Adipocyte (in vitro differentiated cells): ENCODE measurements at regions not wholly inside any gene's neighbourhood (a gene's known extent, or its start where the extent isn't known, plus 50 kb on each side); places are given as distances from the start of the nearest gene placed in this dataset.

Source experiments
- DNase-seq: peaks from one replicate; pipeline ENCODE4 v3.0.0-alpha.2; 2015; ENCODE audit warnings: low read depth
- H3K27me3 ChIP-seq: replicated peaks from 2 replicates; pipeline ENCODE4 v1.7.0; 2013; ENCODE audit warnings: mild to moderate bottlenecking, low read length, moderate library complexity; ENCODE audit not compliant: control insufficient read depth, insufficient read depth
- H3K36me3 ChIP-seq: 2 replicates; pipeline ENCODE4 v1.7.0; 2013; ENCODE audit warnings: low read length, mild to moderate bottlenecking, moderate library complexity; ENCODE audit not compliant: control insufficient read depth, insufficient read depth, severe bottlenecking
- H3K4me1 ChIP-seq: 2 replicates; pipeline ENCODE4 v1.7.0; 2013; ENCODE audit warnings: mild to moderate bottlenecking, low read length, moderate library complexity; ENCODE audit not compliant: control insufficient read depth, insufficient read depth
- H3K4me3 ChIP-seq: 2 replicates; pipeline ENCODE4 v1.7.0; 2013; ENCODE audit warnings: mild to moderate bottlenecking, low read length, moderate library complexity
- H3K9ac ChIP-seq: 2 replicates; pipeline ENCODE4 v1.7.0; 2013; ENCODE audit warnings: mild to moderate bottlenecking, low read length, moderate library complexity
- H3K9me3 ChIP-seq: 2 replicates; pipeline ENCODE4 v1.7.0; 2013; ENCODE audit warnings: mild to moderate bottlenecking, low read length, moderate library complexity; ENCODE audit not compliant: control insufficient read depth

DNA sequence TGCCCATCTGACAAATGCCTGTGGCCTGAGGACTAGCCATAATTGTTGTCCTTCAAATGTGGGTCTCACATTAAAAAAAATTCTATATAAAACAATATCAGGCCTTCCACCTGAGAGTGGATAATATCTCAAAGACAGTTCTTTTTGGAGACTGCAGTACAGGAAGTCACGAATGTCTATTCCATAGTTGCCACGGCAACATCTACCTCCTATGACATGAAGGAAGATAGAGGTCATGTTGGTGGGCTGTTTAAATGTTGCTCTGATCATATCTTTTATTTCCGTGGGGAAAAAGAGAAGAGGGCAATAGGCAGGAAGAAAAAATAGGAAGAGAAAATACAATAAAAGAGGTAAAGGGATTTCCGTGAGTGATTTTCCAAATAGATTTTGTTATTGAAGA lies 151.8 kb downstream of the ARL6IP6 start:
- Histone ChIP-seq H3K4me3 (no peak overlapping the region), H3K9ac (no peak overlapping the region), H3K9me3 (no peaks in the 10 kb centered on the region), H3K4me1 (peaks cover 1% of the 10 kb centered on the region), H3K36me3 (no peaks in the 10 kb centered on the region), H3K27me3 (no peaks in the 10 kb centered on the region)
- no peak for DNase-seq

DNA sequence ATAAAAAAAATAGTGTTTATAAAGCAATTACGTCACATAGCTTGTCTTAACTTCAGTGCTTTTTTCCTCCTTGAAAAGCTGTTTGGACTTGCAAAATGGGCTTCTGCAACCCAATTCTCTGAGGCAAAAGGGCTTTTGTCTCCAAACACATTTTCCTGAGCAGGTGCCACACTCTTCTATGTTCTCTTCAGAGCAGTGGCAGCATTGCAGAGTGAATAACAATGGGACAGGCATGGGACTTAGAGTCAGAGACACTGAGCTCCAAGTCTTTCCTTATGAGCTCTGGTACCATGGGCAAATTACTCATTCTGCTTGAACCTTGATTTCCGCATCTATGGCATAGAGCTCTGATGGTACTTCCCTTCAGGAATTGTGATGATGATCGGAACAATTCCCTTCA lies 149.0 kb downstream of the ARL6IP6 start:
- Histone ChIP-seq H3K27me3 (no peaks in the 10 kb centered on the region), H3K4me3 (no peak overlapping the region), H3K9ac (no peak overlapping the region), H3K36me3 (no peaks in the 10 kb centered on the region), H3K9me3 (no peaks in the 10 kb centered on the region), H3K4me1 (no peaks in the 10 kb centered on the region)
- no peak for DNase-seq

DNA sequence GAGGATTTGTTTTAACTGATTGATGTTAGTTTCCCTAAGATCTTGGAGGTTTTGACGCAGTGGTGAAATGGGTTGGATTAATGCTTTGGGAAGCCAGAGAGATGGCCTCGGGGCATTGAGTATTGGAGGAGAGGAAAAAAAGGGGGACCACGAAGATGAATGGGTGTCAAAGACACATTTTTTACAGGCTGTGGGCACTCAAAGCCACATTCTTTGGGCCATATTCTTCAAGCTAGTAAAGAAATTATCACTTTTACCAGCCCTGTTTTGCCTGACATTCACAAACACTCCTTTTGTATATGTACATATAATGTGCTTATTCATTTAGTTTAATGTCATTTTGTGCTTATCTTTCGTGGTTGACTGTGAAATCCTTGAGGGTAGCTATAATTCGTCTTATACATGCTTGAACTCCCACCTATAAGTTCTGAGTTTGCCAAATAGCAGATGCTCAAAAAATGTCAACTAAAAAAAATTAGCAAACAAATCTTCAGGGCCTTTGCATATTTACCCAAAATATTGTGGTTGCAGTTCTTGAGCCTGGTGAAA lies 146.3 kb downstream of the ARL6IP6 start:
- H3K27me3 ChIP-seq, result no peaks in the 10 kb centered on the region
- H3K4me3 ChIP-seq, result no peak overlapping the region
- no peaks in the 10 kb centered on the region for H3K4me1 ChIP-seq
- no peaks in the 10 kb centered on the region for H3K9me3 ChIP-seq
- no peak overlapping the region for H3K9ac ChIP-seq
- no peaks in the 10 kb centered on the region for H3K36me3 ChIP-seq
- no peak for DNase-seq

DNA sequence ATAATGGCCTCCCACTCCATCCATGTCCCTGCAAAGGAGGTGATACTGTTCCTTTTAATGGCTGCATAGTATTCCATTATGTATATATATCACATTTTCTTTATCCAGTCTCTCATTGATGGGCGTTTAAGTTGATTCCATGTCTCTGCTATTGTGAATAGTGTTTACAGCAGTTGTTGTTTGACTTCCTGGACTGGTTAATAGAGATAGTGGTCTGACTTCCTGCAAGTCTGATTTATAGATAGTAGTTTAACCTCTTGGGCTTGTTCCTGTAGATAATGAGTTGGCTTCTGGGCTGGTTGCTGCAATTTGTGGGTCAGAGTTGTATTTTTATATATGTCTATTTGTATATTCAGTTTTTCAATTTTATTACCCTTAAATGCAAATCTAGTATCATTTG lies 145.4 kb downstream of the ARL6IP6 start:
- Histone ChIP-seq H3K4me3 (no peak overlapping the region), H3K9ac (no peak overlapping the region), H3K27me3 (no peaks in the 10 kb centered on the region), H3K4me1 (no peaks in the 10 kb centered on the region), H3K9me3 (no peaks in the 10 kb centered on the region), H3K36me3 (no peaks in the 10 kb centered on the region)
- DNase-seq, result no peak

DNA sequence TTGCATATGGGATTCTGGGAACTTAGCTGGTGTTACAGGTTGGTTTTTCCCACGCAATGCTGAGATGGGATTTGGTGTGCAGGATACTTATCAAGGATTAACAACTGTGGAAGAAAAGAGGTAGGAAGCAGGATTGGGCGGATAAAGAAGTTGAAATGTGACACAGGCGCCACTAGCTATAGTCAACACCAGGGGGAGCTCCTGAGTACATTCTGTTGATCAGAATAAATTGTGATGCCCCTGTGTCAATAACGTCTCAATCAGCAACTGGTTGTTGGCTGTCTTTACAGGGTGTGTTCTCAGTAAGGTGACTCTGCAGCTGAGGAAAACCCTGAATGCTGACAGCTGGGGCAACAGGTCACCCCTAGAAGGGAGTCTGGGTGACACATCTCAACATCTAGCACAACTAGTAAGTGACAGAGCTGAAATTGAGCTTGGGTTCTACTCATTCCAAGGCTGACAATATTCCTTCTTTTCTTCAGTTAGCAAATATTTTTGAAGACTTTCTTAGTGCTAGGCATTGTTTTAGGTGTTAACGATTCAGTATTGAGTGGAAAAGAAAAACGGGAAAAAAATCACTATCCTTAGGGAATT lies 143.0 kb downstream of the ARL6IP6 start:
- H3K4me3 ChIP-seq, result no peak overlapping the region
- H3K27me3 ChIP-seq, result no peaks in the 10 kb centered on the region
- no peak overlapping the region for H3K9ac ChIP-seq
- H3K4me1 ChIP-seq, result no peaks in the 10 kb centered on the region
- no peaks in the 10 kb centered on the region for H3K9me3 ChIP-seq
- DNase-seq, result peak; percentile 30
- no peaks in the 10 kb centered on the region for H3K36me3 ChIP-seq

DNA sequence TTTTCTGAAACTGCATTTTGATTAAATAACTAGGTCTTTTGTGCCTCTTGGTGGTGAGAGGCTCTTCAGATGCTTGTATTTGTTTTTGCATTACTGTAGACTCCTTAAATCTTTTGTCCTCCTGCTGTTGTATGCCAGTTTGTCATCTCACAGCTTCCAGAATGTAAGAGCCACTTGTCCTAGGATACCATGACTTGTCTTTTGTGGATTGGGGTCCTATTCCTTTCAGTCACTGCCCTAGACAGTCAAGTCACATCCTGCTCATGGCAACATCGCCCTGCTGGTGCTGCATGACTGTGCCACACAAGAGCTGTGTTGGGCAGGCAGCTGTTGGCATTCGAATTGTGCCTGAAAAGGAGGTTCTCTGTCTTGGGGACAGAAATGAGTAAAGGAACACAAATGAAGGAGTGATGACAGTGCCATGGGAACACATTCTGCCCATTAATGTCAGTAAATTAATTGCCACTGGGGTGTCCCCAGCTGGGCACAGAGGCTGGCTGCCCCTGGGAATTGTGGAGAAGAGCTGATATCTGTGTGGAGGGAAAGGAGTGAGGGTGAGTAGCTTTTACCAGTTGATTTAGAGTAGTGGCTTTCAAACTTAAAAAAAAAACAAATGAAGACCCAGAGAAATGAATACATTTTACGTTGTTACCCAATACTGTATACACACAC lies 140.3 kb downstream of the ARL6IP6 start:
- no peaks in the 10 kb centered on the region for H3K4me1 ChIP-seq
- H3K36me3 ChIP-seq, result no peaks in the 10 kb centered on the region
- no peak overlapping the region for H3K4me3 ChIP-seq
- DNase-seq, result no peak
- no peak overlapping the region for H3K9ac ChIP-seq
- H3K27me3 ChIP-seq, result no peaks in the 10 kb centered on the region
- H3K9me3 ChIP-seq, result no peaks in the 10 kb centered on the region

DNA sequence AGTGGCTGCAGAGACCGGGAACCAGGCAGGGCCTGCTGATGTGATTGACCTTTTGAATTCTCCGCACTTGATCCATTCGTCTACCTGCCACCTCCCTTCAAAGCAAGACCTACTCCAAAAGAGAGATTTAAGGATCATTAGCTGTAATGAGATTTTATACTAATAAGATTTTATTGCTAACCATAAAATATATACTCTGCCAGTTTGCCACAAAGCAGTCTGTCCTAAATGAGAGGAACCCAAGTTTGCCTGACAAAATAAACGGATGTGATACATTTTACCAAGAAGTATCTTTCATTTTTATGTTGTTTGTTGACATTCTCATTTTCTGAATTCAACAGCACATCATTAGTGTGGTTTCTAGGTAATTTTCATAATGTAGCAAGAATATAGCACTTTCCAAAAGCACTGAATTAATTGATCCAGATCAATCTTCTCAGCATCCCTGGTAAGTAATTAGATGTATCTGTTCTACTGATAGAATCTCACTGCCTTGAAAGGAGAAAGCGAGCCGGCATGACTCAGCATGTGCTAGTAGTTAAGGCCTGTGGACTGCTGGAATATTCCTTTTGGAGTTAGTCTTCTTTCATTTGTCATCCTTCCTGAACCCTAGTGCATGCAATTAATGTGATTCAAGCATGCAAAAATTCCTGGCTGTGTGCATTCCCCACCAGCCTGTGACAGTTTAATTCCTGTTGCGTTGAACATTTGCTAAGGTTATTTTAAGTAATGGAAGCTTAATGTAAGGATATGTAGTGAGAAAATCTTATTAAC lies 128.5 kb downstream of the ARL6IP6 start:
- Histone ChIP-seq H3K9ac (no peak overlapping the region), H3K36me3 (no peaks in the 10 kb centered on the region), H3K4me3 (no peak overlapping the region), H3K9me3 (no peaks in the 10 kb centered on the region), H3K27me3 (no peaks in the 10 kb centered on the region), H3K4me1 (no peaks in the 10 kb centered on the region)
- DNase-seq, result peak; percentile 19

DNA sequence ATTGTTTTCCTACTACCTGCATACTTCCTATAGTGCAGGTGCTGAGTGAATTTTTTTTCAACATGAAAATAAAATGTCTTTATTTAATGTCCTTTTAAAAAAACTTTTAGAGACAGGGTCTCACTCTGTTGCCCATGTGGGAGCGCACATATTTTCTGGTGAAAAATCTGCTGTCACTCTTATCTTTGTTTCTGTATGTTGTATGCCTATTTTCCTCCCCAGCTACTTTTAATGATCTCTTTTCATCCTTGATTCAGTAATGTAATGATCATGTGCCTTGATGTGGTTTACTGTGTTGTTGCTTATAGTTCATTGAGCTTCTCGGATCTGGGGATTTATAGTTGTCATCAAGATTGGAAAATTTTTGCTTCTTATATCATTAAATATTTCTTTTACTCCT lies 117.3 kb downstream of the ARL6IP6 start:
- H3K27me3 ChIP-seq, result no peaks in the 10 kb centered on the region
- H3K4me3 ChIP-seq, result no peak overlapping the region
- no peak for DNase-seq
- H3K4me1 ChIP-seq, result no peaks in the 10 kb centered on the region
- H3K9me3 ChIP-seq, result no peaks in the 10 kb centered on the region
- H3K9ac ChIP-seq, result no peak overlapping the region
- no peaks in the 10 kb centered on the region for H3K36me3 ChIP-seq

DNA sequence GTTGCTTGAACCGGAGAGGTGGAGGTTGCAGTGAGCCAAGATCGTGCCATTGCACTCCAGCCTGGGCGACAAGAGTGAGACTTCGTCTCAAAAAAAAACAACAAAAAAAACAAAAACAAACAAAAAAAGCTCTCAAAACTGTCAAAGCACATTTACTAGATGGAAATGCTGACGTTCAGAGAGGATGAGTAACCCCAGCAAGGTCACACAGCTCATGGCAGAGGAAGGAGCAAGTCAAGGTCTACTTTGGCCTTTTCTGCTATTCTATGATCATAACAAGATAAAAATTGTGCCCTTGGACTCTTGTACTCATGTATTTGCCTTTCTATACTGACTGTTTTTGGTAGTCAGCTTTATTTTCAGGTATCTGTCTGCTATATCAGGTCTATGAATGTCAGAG lies 109.5 kb downstream of the ARL6IP6 start:
- DNase-seq, result no peak
- no peaks in the 10 kb centered on the region for H3K36me3 ChIP-seq
- no peaks in the 10 kb centered on the region for H3K9me3 ChIP-seq
- no peak overlapping the region for H3K9ac ChIP-seq
- no peak overlapping the region for H3K4me3 ChIP-seq
- peaks cover 22% of the 10 kb centered on the region for H3K4me1 ChIP-seq
- H3K27me3 ChIP-seq, result no peaks in the 10 kb centered on the region

DNA sequence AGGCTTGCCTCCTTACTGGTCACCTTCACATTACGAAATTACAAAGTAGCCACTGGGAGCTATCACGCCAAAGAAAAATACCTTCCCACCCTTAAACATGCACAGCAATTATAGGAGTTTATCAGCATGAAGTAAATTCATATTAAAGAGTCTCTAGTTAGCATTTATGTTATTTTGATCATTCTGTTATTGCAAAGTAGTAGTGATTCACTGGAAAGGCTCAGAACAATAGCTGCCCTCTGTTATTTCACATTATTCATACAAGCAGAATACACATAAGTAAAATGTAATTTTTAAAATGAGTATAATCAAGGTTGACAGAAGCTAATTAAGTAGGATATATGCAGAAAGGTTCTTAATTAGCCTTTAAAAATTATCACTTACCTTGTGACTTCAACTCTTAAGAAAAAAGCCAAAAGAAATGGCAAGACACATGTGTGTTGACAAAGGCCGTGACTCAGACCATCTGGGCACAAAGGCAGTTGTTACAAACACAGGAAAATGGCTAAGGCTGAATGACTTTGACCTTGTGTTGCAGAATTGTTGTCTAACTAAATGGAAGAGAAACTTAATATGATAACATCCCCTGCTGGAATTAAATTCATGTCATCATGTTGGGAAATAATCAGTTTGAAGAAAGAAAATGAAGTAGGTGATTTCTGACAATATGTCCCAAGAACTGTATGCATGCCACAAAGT lies 108.3 kb downstream of the ARL6IP6 start:
- no peak overlapping the region for H3K4me3 ChIP-seq
- H3K4me1 ChIP-seq, result peaks cover 22% of the 10 kb centered on the region
- H3K9ac ChIP-seq, result no peak overlapping the region
- no peaks in the 10 kb centered on the region for H3K9me3 ChIP-seq
- no peaks in the 10 kb centered on the region for H3K36me3 ChIP-seq
- DNase-seq, result no peak
- no peaks in the 10 kb centered on the region for H3K27me3 ChIP-seq

DNA sequence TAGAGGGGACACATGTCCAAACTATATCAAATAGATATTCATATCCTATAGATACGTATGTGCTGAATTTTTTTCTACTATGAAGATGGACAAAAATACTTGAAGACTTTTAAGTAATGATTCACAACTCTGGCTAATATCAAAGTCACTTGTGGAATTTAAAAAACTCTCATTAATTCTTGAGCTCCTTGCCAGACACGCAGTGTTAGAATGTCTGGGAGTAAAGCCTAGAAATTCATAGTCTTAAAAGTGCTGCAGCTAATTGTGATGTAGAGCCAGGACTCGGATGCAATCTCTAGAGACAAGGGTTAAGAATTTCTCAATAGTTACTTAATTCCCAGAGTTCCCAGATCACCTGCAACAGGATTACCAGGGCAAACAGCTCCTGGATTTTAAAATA lies 107.4 kb downstream of the ARL6IP6 start:
- Histone ChIP-seq H3K9me3 (no peaks in the 10 kb centered on the region), H3K4me3 (no peak overlapping the region), H3K9ac (no peak overlapping the region), H3K36me3 (no peaks in the 10 kb centered on the region), H3K4me1 (peaks cover 22% of the 10 kb centered on the region), H3K27me3 (no peaks in the 10 kb centered on the region)
- DNase-seq, result no peak
